ENCODE measurements at regions not wholly inside any gene's neighbourhood (a gene's known extent, or its start where the extent isn't known, plus 50 kb on each side); places are given as distances from the start of the nearest gene placed in this dataset.
"Not testable (repeated sequence)": the region's sequence is repeated elsewhere in the genome, so short reads cannot be mapped to it uniquely, and the experiment has no call there.

DNA sequence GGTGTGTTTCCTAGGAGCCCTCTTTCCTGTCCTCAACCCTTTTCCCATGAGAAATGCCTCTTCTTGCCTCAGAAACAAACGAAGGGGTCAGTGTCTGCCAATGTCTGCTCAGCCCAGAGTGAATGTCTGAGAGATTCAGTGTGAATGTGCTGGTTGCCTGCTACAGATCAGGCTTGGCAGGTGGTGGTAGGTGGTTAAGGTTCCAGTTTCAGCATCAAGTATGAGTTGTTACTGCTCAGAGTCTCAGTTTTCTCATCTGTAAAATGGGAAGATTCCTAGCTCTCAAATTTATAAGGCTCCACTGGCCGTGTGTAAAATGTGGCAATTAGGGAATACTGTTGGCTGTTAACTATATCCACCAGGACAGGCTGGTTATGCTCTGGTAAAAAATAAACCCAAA, 96.3 kb upstream of the PLGLB2 start:
- DNase-seq (ENCODE audit: low read depth in 2 of 3, low spot score in 2 of 3): not testable (repeated sequence)

DNA sequence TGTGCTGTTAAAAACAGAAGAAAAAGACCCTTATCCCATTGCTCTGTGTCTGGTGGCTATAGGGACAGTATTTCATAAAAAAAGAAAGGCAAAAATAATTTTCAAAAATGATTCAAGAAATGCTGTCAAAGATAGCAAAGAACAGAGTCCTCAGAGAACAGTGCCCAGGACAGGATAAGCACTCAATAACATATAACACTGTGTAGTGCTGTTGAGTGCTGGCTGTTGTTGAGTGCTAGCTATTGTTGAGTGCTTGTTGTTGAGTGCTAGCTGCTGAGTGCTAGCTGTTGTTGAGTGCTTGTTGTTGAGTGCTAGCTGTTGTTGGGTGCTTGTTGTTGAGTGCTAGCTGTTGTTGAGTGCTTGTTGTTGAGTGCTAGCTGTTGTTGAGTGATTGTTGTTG, 94.5 kb upstream of the PLGLB2 start:
- DNase-seq (ENCODE audit: low read depth in 2 of 3, low spot score in 2 of 3): not testable (repeated sequence)

DNA sequence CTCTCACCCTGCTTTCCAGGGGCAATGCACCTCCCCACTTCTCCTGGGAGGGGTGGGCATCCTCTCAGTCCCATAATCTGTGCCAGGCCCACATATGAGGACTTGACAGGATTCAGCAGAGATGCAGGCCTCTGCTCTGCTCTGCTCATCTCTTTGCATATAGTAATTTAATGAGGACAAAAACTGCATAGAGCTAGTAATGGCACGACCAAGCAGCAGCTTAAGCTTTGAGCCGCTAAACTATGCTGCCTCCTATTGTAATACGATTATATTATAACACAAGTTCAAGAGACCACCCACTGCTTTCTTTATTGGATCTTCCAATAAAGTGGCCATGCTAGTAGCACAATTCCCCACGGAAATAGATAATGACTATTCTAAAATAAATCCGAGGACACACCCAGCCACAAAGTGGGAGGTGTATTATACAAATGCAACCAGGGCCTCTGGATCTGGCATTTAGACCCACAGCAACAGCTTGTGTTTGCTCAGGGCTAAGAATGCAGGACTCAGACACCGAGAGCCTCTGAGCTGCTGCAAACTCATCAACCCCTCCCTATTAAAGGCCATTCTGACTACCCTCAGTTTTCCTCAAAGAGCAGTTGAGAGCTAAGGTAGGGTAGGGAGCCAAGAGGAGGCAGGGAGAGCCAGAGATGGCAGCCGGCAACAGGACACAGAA, 93.6 kb upstream of the PLGLB2 start:
- not testable (repeated sequence) for DNase-seq (ENCODE audit: low read depth in 2 of 3, low spot score in 2 of 3)

- DNase-seq (ENCODE audit: low read depth in 2 of 3, low spot score in 2 of 3): not testable (repeated sequence)
Observed at GRCh38 chr2:87657915-87658314, 90.0 kb upstream of the PLGLB2 start.

- not testable (repeated sequence) for DNase-seq (ENCODE audit: low read depth in 2 of 3, low spot score in 2 of 3)
Observed at GRCh38 chr2:87658357-87658756, 89.5 kb upstream of the PLGLB2 start.

DNA sequence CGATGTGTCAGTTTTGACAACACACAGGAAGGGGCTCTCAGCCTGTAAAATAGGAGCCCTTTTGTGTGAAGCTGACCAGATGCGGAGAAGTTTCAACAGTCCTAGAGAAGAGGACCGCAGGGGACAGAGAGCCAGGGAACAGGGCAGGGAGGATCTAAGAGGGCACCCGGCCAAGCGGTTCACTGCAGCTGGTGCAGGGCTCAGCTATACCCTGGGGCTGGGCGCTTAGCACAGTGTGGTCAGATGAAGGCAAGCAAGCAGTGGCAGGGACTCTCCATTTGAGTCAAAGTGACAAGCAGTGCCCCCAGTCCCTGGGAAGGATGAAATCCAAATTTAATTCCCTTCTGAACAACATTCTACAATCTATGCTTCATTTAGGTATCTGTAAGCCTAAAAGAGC, 88.9 kb upstream of the PLGLB2 start:
- not testable (repeated sequence) for DNase-seq (ENCODE audit: low read depth in 2 of 3, low spot score in 2 of 3)

- not testable (repeated sequence) for DNase-seq (ENCODE audit: low read depth in 2 of 3, low spot score in 2 of 3)
Observed at GRCh38 chr2:87660164-87660563, 87.7 kb upstream of the PLGLB2 start.

- DNase-seq (ENCODE audit: low read depth in 2 of 3, low spot score in 2 of 3): not testable (repeated sequence)
Observed at GRCh38 chr2:87662316-87663290, 85.3 kb upstream of the PLGLB2 start.

DNA sequence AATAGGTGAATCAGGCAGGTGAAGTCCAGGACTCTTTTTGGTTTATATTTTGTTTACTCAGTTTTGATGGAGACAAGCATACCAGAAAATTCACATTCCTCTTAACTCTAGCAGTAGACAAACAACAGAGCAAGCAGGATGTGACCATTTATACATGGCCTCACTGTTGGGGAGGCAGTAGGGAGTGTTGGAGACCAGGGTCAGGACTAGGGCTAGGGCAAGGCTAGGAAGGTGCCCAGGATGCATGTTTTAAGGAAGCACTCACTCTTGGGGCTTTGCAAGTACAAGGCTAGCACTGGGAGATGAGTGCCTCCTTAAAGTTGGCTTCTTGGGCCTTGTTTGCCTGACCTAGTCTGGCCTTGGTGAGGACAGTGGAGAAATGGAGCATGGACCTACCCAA, 84.5 kb upstream of the PLGLB2 start:
- not testable (repeated sequence) for DNase-seq (ENCODE audit: low read depth in 2 of 3, low spot score in 2 of 3)

DNA sequence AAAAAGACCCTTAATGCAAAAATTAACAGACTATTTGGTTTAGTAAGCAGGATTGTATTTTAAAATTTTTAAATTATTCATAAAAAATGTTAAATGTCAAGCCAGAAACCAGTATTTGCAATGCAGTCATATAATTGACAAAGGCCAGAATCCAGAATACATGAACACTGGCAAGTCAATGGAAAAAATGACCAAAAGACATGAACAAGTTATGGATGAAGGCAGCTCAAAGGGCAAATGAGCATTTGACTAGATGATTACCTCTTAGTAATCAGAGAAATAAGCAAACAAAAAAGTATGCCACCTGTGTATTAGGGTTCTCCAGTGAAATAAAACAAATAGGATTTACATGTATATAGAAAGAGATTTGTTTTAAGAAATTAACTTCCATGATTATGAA, 80.9 kb upstream of the PLGLB2 start:
- not testable (repeated sequence) for DNase-seq (ENCODE audit: low read depth in 2 of 3, low spot score in 2 of 3)

DNA sequence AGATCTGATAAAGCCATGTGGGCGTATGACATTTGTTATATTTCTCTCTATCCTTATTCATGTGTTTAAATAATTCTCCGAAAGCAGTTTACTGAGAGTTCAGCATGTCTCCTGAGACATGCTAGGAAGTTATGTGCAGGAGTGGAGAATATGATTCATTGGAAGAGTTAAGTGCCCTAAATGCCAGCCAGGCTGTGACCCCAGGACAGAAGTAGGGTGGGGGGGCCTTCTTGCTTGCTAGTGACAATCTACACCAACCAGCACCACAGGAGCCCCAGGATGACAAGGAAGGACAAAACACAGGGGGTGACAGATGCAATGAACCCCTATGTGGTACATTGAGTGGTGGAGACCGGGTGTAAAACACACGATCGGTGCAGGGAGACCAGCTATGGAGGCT, 79.5 kb upstream of the PLGLB2 start:
- not testable (repeated sequence) for DNase-seq (ENCODE audit: low read depth in 2 of 3, low spot score in 2 of 3)

DNA sequence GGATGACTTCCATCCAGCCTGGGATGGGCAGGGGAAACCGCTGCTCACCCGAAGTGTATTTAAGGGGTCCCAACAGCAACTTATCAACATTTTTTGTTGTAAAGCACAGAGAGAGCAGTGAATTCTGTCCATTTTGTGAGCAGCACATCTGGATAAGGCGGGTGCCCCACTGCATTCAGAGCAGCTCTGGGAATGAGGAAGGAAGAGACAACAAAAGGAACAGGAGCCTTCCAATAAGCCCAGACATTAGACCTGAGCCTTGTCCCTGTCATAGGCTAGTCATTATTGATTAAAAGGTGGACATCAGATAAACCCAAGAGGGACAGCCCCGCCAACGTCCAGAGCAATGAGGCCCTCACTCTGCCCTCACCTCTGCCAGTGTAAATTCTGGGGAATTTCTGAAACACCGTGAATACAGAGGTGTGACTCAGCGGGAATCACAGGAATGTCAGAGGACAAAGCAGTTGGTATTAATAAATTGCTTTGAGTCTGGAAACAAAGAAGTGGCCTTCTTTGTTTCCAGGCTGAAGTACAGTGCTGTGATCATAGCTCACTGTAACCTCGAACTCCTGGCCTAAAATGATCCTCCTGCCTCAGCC, 78.2 kb upstream of the PLGLB2 start:
- DNase-seq (ENCODE audit: low read depth in 2 of 3, low spot score in 2 of 3): not testable (repeated sequence)

DNA sequence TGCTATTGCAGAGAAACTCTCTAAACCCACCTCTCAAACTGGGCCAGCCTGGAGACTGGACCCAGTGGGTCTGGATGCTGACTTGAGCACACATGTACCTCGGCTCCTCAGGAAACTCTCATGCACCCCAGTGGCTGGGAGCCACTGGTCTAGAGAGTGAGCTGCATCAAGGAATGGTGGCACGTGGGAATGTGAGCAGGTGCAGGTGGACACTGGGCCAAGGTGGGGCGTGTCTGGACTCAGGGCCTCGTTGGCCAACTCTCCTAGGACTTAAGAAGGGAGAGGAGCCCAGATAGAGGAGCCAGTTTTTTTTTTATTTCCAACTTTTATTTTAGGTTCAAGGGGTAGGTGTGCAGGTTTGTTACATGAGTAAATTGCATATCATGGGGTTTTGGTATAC, 75.5 kb upstream of the PLGLB2 start:
- not testable (repeated sequence) for DNase-seq (ENCODE audit: low read depth in 2 of 3, low spot score in 2 of 3)

DNA sequence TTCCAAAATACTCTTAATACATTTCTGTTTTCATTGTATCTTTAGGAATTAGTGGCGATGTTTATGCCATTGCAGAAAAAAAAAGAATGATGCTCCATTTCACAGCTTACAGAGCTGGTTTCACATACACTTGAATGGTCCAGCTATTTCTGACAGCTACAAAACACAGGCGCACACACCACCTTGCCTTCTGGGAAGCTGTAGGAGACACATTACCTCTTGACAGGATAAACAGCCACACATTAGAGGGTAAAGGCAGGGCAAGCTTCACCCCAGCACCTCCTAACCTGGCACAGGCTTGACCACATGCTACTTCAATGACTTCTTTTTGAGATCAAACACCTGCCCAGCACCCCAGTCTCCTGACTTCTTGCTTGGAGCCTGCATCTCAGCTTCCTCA, 73.2 kb upstream of the PLGLB2 start:
- not testable (repeated sequence) for DNase-seq (ENCODE audit: low read depth in 2 of 3, low spot score in 2 of 3)

DNA sequence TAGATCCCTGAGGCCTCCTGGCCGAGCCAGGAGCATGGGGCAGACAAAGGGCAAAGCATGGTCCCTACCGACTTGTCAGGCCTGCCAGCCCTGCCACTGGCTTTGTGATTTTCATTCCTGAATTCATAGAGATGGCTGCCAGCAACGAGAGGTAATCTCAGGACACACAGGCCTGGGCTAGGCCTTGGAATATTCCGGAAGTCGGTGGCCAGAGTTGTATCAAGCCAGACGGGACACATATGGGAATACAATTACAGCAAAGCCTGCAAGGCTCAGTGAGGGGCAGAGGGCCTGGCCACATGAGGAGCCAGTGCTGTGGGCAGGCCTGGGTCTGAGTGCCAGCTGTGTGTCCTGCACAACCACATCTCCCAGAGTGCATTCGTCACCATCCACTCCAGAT, 72.4 kb upstream of the PLGLB2 start:
- not testable (repeated sequence) for DNase-seq (ENCODE audit: low read depth in 2 of 3, low spot score in 2 of 3)

DNA sequence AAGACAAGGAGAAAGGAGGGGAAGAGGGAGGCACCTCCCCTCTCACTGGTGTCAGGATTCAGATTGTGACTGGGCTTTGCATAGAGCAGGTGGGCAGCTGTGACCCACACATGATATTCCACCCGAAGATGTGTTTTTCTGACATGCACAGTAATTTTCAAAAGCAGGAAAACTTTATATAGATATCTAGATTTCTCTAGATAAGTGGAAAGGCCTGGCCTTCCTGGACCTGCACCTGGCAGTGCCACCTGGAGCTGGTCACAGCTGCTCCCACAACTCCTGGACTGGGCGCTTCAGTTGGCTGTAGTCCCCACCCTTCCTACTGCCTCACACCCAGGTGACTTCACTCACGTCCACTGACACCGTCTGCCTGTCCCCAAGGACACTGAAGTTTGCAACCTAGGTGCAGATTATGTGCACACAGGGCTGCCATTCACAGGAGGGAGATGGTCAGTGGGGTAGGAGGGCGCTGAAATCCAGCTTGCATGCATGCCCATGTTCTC, 70.4 kb upstream of the PLGLB2 start:
- DNase-seq (ENCODE audit: low read depth in 2 of 3, low spot score in 2 of 3): not testable (repeated sequence)

GRCh38 chr2:87678742-87679173, 69.1 kb upstream of the PLGLB2 start:
- not testable (repeated sequence) for DNase-seq (ENCODE audit: low read depth in 2 of 3, low spot score in 2 of 3)

- DNase-seq (ENCODE audit: low read depth in 2 of 3, low spot score in 2 of 3): not testable (repeated sequence)
Observed at GRCh38 chr2:87679950-87680349, 67.9 kb upstream of the PLGLB2 start.

DNA sequence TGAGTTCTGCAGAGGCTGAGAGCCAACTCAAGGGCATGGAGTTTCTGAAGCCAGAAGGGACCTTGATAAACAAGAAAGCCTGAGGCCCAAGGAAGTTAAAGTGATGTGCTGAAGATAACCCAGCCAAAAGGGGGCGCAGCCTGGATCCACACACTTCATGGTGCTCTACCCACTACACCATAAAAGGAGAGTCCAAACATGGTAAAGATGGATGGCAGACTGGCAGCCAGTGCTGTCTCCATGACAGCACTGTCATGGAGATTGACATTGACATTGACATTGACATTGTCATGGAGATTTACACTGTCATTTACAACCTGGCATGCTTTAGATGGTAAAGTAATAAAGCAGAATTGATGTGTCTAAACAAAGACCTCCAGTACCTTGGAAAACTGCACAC, 67.2 kb upstream of the PLGLB2 start:
- not testable (repeated sequence) for DNase-seq (ENCODE audit: low read depth in 2 of 3, low spot score in 2 of 3)

DNA sequence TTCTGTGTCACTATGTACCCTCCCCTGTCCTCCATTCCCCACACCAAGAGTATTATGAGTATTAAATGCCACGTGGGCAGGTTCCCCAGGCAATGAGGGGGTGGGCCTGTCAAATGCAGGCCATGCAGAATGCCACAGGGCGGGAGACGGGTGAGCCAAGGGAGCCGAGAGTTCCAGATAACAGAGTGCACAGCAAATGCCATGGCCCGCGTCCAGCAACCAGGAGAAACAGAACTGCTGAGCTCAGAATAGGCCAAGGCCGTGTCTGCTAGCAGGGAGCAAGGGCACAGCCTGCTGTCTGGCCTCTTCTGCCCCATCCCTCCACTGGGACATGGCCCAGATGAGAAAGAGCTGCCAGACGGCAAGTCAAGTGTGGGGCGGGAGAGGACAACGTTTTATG, 64.4 kb upstream of the PLGLB2 start:
- DNase-seq (ENCODE audit: low read depth in 2 of 3, low spot score in 2 of 3): not testable (repeated sequence)

DNA sequence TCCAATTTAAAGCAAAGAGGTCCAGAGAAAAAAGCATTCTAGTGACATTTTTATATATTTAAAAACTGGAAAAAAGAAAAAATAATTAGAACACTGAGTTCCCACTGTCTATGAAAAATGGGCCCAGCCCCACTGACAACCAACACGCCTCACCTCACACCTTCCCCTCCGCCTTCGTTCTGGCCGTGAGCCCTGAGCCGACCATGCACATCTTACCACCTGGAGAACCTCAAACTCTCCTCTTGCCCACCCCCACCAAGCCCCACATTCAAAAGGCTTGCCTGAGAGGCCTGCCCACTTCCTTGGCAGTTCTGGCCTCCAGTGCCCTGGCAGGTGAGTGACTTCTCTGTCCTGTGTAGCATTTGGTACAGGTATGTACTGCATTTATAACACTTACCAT, 63.9 kb upstream of the PLGLB2 start:
- not testable (repeated sequence) for DNase-seq (ENCODE audit: low read depth in 2 of 3, low spot score in 2 of 3)

All from hematopoietic multipotent progenitor cell (in vitro differentiated cells).